ENCODE measurements at regions not wholly inside any gene's neighbourhood (a gene's known extent, or its start where the extent isn't known, plus 50 kb on each side); places are given as distances from the start of the nearest gene placed in this dataset.
A peak's percentile ranks its signal among the peaks of the same experiment; 100 is the strongest.
"Not testable (repeated sequence)": the region's sequence is repeated elsewhere in the genome, so short reads cannot be mapped to it uniquely, and the experiment has no call there.

- no peak for DNase-seq (ENCODE audit: low spot score)
Observed at GRCh38 chr7:67301667-67302066, 305.0 kb downstream of the TYW1 start.

- peak; percentile 98 for DNase-seq (ENCODE audit: low spot score)
Observed at GRCh38 chr7:67302113-67303039, 305.7 kb downstream of the TYW1 start.

- DNase-seq (ENCODE audit: low spot score): not testable (repeated sequence)
Observed at GRCh38 chr7:67304846-67305245, 308.2 kb downstream of the TYW1 start.

GRCh38 chr7:67306331-67306730, 309.7 kb downstream of the TYW1 start:
- no peak for DNase-seq (ENCODE audit: low spot score)

GRCh38 chr7:67309764-67310549, 313.3 kb downstream of the TYW1 start:
- DNase-seq (ENCODE audit: low spot score): no peak

- no peak for DNase-seq (ENCODE audit: low spot score)
Observed at GRCh38 chr7:67311901-67312300, 315.3 kb downstream of the TYW1 start.

- DNase-seq (ENCODE audit: low spot score): no peak
Observed at GRCh38 chr7:67313213-67313612, 316.6 kb downstream of the TYW1 start.

GRCh38 chr7:67316902-67317301, 320.3 kb downstream of the TYW1 start:
- not testable (repeated sequence) for DNase-seq (ENCODE audit: low spot score)

GRCh38 chr7:67328257-67328656, 331.6 kb downstream of the TYW1 start:
- not testable (repeated sequence) for DNase-seq (ENCODE audit: low spot score)

GRCh38 chr7:67335165-67335564, 338.5 kb downstream of the TYW1 start:
- not testable (repeated sequence) for DNase-seq (ENCODE audit: low spot score)

GRCh38 chr7:67335663-67336062, 339.0 kb downstream of the TYW1 start:
- DNase-seq (ENCODE audit: low spot score): not testable (repeated sequence)

- DNase-seq (ENCODE audit: low spot score): not testable (repeated sequence)
Observed at GRCh38 chr7:67338545-67338944, 341.9 kb downstream of the TYW1 start.

GRCh38 chr7:67341153-67341768, 344.6 kb downstream of the TYW1 start:
- DNase-seq (ENCODE audit: low spot score): no peak

- DNase-seq (ENCODE audit: low spot score): no peak
Observed at GRCh38 chr7:67343114-67343513, 346.5 kb downstream of the TYW1 start.

GRCh38 chr7:67343572-67343971, 346.9 kb downstream of the TYW1 start:
- no peak for DNase-seq (ENCODE audit: low spot score)

- DNase-seq (ENCODE audit: low spot score): no peak
Observed at GRCh38 chr7:67344481-67345193, 348.0 kb downstream of the TYW1 start.

GRCh38 chr7:67346126-67346525, 349.5 kb downstream of the TYW1 start:
- DNase-seq (ENCODE audit: low spot score): no peak

- DNase-seq (ENCODE audit: low spot score): no peak
Observed at GRCh38 chr7:67346876-67347275, 350.2 kb downstream of the TYW1 start.

GRCh38 chr7:67348171-67348570, 351.5 kb downstream of the TYW1 start:
- DNase-seq (ENCODE audit: low spot score): no peak

GRCh38 chr7:67357653-67358052, 361.0 kb downstream of the TYW1 start:
- not testable (repeated sequence) for DNase-seq (ENCODE audit: low spot score)

GRCh38 chr7:67358316-67358715, 361.7 kb downstream of the TYW1 start:
- not testable (repeated sequence) for DNase-seq (ENCODE audit: low spot score)

GRCh38 chr7:67358738-67359137, 362.1 kb downstream of the TYW1 start:
- not testable (repeated sequence) for DNase-seq (ENCODE audit: low spot score)

Measured in left forelimb (tissue), 1 donor.